ENCODE measurements at regions not wholly inside any gene's neighbourhood (a gene's known extent, or its start where the extent isn't known, plus 50 kb on each side); places are given as distances from the start of the nearest gene placed in this dataset.
A peak's percentile ranks its signal among the peaks of the same experiment; 100 is the strongest.
"Not testable (repeated sequence)": the region's sequence is repeated elsewhere in the genome, so short reads cannot be mapped to it uniquely, and the experiment has no call there.

DNA sequence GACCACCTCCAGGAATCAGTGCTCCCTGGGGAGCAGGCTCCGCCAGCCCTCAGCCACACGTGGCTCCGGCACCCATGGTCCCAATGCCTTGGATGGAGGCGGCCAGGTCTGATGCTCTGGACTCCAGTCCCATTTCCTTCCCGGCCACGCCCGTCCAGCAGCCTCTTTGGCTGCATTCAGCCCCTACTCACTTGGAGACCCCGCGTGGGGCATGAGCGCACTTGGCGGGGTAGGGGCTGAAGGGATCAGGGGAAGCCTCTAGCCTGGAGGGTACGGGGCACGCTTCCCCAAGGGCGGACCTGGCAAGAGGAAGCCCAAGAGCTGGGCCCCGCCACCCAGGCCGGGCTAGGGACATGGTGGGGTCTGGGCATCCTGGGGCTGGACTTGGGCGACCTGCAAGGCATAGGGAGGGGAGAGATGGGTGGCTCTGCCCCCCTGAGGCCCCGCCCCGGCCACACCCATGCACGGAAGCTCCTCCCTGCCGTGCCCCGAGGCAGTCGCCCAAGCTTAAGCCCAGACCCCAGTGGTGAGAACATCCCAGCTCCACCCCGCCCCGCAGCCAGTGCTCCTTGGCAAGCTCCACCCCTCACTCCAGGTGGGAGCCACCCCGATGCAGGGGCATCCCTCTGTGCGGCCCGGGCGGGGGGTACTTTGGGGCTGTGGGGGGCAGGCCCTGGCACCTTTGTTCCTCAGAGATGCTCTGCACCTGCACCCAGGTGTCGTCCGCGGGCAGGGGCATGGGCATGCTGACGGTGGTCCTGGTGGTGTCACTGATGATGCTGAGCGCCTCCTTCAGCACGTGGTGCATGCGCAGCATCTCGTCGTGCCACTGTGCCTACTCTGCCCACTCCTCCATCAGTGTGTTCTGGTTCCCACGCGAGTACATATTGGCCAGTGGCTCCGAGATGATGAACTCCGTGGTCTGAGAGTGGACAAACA lies 163.5 kb downstream of the GOLGA6L4 start:
- no peak overlapping the region for H3K4me3 ChIP-seq (ENCODE audit: low read depth, low read length)
- peak; percentile 9 for DNase-seq (ENCODE audit: low read depth)
- TF ChIP-seq POLR2A (IDR thresholded peaks at IDR 0.05; ENCODE audit: extremely low read depth, insufficient read length) (no peak), MYC (IDR thresholded peaks at IDR 0.05; ENCODE audit: low read depth, low read length) (no peak)
- TF ChIP-seq, protein P1, sequence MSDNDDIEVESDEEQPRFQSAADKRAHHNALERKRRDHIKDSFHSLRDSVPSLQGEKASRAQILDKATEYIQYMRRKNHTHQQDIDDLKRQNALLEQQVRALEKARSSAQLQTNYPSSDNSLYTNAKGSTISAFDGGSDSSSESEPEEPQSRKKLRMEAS (IDR thresholded peaks at IDR 0.05; ENCODE audit: low read depth, low read length), result no peak
- TF ChIP-seq, protein P2, sequence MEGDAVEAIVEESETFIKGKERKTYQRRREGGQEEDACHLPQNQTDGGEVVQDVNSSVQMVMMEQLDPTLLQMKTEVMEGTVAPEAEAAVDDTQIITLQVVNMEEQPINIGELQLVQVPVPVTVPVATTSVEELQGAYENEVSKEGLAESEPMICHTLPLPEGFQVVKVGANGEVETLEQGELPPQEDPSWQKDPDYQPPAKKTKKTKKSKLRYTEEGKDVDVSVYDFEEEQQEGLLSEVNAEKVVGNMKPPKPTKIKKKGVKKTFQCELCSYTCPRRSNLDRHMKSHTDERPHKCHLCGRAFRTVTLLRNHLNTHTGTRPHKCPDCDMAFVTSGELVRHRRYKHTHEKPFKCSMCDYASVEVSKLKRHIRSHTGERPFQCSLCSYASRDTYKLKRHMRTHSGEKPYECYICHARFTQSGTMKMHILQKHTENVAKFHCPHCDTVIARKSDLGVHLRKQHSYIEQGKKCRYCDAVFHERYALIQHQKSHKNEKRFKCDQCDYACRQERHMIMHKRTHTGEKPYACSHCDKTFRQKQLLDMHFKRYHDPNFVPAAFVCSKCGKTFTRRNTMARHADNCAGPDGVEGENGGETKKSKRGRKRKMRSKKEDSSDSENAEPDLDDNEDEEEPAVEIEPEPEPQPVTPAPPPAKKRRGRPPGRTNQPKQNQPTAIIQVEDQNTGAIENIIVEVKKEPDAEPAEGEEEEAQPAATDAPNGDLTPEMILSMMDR (IDR thresholded peaks at IDR 0.05; ENCODE audit: low read depth, low read length), result no peak

DNA sequence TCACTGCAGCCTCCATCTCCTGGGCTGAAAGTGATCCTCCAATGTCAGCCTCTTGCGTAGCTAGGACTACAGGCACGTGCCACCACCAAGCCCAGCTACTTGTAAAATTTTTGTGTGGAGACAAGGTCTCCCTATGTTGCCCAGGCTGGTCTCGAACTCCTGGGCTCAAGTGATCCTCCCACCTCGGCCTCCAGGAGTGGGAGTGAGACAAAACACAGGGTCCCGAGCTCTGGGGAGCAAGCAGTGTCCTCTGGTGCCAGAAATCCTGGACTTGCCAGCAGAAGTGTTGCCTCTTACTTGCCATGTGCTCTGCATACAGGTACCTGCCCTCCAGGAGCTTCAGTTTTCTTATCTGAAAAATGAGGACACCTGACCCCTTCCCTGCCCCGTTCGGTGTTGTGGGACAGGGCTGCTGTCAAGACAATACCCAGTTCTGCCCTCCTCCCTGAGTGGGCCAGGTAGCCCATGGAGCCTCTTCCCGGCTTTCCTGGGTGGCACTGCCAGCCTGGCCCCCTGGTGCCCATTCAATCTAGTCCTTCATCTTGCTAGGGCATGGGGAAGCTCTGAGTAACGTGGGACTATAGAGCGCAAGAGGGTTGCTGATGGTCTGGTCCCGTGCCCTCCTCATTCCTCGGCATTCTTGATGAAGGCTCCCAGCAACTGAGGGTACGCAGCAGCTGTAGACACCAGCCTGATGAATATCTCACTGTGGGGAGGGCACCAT lies 164.6 kb downstream of the GOLGA6L4 start:
- DNase-seq (ENCODE audit: low read depth), result no peak
- H3K4me3 ChIP-seq (ENCODE audit: low read depth, low read length), result no peak overlapping the region
- TF ChIP-seq MYC (IDR thresholded peaks at IDR 0.05; ENCODE audit: low read depth, low read length) (no peak), POLR2A (IDR thresholded peaks at IDR 0.05; ENCODE audit: extremely low read depth, insufficient read length) (no peak)
- TF ChIP-seq, protein P1 (IDR thresholded peaks at IDR 0.05; ENCODE audit: low read depth, low read length), result no peak
- TF ChIP-seq, protein P2 (IDR thresholded peaks at IDR 0.05; ENCODE audit: low read depth, low read length), result no peak

DNA sequence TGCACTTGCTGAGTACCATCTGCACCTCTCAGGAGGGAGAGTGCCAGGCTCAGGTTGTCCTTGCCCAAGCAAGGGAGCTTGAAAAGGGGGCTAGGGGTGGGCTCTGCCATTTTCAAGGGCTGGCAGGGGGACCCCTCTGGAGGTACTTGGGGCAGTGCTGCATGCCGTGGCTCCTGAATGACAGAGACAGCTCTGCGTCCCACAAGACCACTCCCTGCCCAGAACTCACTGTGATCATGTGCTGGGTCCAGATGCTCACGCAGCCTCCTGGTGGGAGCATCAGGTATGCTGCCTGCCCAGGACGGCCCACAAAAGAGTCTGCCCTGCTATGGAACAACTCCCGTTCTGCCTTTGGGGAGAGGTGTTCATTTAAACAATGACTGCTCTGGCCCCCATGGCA lies 165.2 kb downstream of the GOLGA6L4 start:
- no peak for TF ChIP-seq POLR2A (IDR thresholded peaks at IDR 0.05; ENCODE audit: extremely low read depth, insufficient read length)
- TF ChIP-seq, protein P2 (IDR thresholded peaks at IDR 0.05; ENCODE audit: low read depth, low read length), result no peak
- TF ChIP-seq, protein P1 (IDR thresholded peaks at IDR 0.05; ENCODE audit: low read depth, low read length), result no peak
- DNase-seq (ENCODE audit: low read depth), result no peak
- no peak overlapping the region for H3K4me3 ChIP-seq (ENCODE audit: low read depth, low read length)

DNA sequence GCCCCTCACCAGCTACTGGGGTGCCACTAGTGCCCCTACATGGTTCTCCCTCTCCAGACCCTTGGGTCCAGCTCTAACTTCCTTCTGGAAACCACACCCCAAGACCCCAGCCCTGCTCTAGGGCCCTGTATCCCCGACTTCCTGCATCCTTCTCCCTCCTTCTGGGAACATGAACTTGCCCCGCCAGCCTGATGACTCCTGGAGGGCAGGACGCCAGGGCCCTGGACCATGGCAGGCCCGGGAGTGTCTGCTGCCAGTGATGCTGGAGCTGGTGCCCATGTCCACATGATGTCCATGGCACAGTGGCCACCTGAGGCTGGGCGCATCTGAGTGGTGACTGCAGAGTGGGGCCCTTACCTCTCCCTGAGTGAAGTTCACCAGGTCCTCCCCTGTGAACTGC lies 165.9 kb downstream of the GOLGA6L4 start:
- DNase-seq (ENCODE audit: low read depth); H3K4me3 ChIP-seq (ENCODE audit: low read depth, low read length): not testable (repeated sequence)

DNA sequence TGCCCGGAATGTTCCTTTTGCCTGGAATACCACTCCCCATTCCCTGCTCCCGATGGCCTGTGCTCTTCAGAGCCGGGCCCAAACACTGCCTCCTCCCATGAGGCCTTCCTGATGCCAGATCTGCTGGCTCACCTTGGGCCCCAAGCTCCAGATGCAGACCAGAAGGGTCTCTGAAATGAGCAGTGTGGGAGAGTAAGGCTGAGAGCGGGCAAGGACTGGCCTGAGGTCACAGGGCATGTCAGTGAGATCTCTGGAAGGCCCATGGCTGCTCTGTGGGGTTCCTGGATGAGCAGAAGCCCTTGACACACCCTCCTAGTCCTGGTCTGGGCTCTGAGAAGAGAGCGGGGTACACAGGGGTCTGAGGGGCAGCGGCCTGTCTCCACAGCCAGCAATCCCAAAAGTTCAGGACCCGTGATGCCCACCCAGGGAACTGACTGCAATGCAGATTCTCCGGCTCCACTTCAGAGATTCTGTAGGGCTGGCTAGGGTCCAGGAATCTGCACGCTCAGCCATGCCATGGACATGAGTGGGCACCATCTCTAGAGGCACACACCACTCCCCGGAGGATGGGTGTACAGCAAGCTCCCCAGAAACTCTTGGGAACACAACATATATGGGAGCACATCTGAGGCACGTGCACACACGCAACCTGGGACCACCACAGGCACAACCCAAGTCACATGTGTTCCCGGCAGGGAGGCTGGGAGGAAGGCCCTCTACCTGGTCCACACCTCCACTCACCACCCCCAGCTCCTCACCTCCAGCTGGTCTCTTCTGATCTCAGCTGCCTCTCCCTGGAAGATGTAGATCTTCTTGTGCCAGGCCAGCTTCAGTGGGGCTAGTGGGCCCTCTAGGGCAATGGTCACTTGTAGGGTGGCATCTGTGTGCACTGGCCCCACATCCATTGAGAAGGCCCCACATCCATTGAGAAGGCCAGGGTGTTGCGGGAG lies 166.6 kb downstream of the GOLGA6L4 start:
- not testable (repeated sequence) for DNase-seq (ENCODE audit: low read depth); H3K4me3 ChIP-seq (ENCODE audit: low read depth, low read length)

DNA sequence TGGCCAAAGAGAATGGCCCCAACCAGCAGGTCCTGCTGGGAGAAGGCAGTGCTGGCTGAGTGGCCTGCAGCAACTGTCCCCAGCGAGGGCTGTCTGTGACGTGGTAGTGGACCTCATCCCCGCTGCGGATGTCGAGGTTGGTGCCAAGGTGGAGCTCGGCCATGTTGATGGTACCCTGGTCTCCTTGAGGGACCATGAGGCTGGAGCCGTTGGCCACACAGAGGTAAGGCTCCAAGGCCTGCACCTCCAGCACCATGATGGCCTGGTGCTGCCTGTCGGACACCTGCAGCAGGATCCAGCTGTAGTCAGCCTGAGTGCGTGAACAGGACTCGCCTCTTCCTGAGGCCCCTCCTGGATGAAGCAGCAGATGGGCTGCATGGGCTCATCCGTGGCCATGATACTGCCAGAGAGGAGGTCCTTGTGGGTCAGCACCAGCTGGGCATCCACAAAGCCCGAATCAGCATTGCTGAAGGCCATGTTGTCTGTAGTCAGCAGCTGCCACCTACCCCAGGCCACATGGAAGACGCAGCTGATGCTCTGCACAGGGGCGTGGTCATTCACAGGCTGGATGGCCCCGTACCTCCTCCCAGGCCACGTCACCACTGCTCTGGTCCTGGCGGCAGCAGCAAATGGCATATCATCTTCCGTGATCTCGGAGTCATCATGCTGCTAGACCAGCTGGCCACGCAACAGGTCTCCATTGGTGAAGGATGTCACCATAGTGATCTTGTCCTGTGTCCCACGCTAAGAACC lies 167.5 kb downstream of the GOLGA6L4 start:
- DNase-seq (ENCODE audit: low read depth), result no peak
- TF ChIP-seq, protein P1 (IDR thresholded peaks at IDR 0.05; ENCODE audit: low read depth, low read length), result no peak
- no peak for TF ChIP-seq MYC (IDR thresholded peaks at IDR 0.05; ENCODE audit: low read depth, low read length)
- TF ChIP-seq, protein P2 (IDR thresholded peaks at IDR 0.05; ENCODE audit: low read depth, low read length), result no peak
- no peak for TF ChIP-seq POLR2A (IDR thresholded peaks at IDR 0.05; ENCODE audit: extremely low read depth, insufficient read length)
- no peak overlapping the region for H3K4me3 ChIP-seq (ENCODE audit: low read depth, low read length)

DNA sequence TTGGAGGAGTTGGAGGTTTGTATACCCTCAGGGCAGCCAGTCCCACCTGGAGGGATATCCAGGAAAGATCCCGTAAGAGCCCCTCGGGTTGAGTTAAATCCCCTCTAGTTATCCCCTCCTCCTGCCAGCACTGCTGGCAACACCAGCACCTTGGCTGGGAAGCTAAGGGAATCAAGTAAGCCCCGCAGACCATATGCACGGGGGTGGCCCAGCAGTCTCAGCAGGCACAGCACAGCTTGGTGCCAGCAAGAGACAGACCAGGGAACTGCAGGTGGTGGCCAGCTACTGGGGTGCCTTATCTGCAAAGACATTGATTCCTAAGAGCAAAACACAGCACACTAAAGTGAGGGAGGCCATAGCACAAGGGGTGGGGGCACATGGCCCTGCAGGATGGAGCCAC lies 173.8 kb downstream of the GOLGA6L4 start:
- not testable (repeated sequence) for H3K4me3 ChIP-seq (ENCODE audit: low read depth, low read length); DNase-seq (ENCODE audit: low read depth)

DNA sequence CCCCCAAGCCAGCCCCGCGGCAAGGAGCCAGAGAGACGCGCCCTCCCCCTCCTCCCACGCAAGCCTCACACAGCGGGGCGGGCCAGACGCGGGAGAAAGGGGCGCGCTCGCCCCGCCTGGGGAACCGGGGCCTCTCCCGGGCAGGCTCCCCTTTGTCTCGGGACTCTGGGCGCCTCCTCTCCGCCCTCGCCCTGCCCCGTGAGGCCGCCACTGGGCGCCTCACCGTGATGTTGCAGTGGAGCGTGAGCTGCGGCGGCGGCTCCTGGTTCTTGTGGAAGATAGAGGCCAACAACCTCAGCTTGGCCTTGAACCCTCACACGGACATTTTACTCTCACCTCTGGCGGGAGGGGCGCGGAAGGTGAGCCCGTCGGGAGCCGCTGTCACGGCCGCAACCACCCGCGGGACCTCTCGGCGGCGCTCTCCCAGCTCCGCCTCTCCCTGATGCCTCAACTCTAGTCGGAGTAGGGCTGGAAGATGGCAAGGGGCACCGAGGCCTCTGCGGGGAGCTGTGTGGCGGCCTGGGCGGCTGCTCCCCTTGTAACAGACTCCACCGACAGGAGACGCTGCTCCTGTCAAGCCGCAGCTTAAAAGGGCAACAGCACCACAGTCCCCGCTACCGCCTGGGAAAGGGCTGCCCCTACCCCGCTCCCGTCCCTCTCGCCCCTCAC lies 179.2 kb upstream of the ZSCAN2 start:
- DNase-seq (ENCODE audit: low read depth); H3K4me3 ChIP-seq (ENCODE audit: low read depth, low read length): not testable (repeated sequence)

DNA sequence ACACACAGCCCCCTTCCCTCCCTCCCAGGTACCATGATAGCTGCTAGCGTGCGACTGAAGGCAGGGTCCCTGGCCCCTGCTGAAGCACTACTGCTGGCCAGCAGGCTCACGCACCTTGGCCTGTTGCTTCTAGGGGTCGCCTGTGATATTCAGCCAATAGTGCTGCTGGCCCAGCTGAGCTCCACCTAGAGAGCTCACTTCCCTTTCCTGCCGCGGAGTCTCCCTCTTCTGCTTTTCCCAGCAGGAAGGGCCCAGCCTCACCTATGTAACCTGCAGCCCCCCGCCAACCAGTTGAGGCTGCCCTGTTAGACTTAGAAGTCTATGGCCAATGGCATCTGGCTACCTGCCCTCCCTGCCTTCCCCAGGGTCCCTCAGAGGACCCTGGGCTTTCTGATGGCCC lies 175.5 kb upstream of the ZSCAN2 start:
- not testable (repeated sequence) for H3K4me3 ChIP-seq (ENCODE audit: low read depth, low read length); DNase-seq (ENCODE audit: low read depth)

Data from NB4 (cell line).